ENCODE measurements at regions not wholly inside any gene's neighbourhood (a gene's known extent, or its start where the extent isn't known, plus 50 kb on each side); places are given as distances from the start of the nearest gene placed in this dataset.
"Not testable (repeated sequence)": the region's sequence is repeated elsewhere in the genome, so short reads cannot be mapped to it uniquely, and the experiment has no call there.

DNA sequence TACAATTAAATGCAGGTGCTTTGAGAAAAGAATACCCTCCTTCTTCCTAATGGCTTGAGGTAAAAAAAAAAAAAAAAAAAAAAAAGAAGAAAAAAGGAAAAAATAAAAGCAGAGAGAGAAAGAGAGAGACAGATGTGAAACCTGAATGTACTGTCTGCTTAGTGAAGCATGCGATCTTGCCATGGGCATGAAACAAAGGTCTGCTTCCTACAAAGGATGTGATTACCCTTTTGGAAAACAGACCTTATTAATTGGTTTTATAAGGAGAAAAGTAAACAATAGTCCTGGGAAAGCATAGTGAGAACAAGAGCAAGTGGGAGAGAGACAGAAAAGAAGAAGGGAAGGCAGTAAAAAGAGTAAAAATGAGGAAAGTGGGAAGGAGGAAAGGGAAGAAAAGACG lies 526.1 kb upstream of the PABPC4L start:
- DNase-seq: no peak

DNA sequence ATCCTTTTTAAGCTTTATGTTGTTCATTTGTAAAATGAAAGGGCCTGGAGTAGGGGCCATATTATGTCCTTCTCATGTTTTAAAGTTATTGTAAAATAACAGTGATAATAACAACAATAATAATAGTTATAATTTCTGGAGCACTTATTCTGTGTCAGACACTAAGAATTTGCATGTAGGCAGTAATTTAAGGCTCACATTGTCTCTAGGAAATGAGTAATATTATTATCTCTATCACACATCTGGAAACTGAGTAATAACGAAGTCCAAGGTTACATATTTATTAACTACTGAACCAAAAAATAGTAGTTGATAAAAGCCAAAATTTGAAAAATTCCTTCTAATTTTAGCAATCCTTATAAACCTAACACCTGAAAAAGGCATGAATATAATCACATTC lies 520.7 kb upstream of the PABPC4L start:
- DNase-seq: no peak

DNA sequence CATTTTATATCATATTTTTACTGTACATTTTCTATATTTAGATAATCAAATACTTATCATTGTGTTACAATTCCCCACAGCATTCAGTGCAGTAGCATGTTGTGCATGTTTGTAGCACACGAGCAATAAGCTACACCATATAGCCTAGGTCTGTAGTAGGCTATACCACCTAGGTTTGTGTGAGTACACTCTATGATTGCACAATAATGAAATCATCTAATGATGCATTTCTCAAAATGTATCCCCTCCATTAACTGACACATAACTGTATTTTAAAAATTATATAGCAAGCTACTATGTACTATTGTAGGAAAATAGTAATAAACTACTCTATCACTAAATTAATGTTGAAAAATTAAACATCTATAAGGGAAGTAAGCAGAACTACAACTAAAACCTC lies 518.4 kb upstream of the PABPC4L start:
- no peak for DNase-seq

DNA sequence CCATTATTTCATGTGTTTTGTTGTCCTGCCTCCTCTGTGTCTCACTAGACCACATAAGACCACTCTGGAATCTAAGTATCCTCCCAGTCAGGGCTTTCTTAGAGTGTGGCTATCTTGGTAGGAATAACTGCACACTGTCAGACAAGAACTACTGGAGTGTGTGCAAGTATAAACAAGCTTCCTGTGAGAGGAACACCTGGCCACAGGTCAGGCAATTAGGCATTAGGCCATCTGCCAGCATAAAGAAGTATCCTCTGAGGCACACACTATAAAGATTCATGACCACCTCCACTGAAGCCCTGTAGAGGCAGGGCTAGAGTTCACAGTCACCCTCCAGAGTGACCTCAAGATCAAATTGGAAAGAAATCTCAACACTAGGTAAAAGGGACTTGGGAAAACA lies 507.0 kb upstream of the PABPC4L start:
- DNase-seq: no peak

DNA sequence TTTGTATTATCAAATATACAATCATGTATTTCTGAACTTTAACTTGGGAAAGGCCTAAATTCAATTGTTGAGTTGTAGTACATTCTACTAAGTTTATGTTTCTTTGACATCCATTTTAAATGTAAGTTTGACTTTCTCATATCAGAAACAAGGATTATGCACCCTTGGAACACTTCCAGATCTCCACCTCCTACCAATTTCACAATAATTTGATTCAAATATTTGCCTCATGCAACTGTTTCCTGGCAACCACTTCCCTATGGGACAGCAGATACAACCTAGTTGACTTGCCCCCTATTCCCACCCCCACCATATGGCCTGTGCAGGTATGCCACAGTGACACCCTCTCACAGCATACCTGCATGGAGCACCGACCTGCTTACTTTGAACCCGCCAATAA lies 506.4 kb upstream of the PABPC4L start:
- no peak for DNase-seq

DNA sequence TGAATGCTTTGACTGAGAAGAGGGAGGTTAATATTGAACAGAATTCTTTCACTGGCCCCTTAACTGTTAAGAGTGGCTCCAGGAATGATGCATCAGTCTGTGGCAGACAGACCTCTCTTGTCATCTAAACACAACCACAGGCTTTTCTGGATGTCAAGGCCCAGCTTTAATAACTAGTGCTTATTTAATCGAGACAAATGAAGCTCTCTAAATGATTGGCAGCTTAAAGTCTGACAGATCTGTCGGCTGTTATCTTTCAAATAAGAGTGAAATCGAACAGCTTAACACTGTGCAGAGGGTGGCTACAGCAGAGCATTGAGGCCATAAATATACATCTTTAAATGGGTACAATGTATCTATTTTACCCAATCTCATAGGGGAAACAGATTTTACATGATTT lies 500.8 kb upstream of the PABPC4L start:
- DNase-seq: no peak

DNA sequence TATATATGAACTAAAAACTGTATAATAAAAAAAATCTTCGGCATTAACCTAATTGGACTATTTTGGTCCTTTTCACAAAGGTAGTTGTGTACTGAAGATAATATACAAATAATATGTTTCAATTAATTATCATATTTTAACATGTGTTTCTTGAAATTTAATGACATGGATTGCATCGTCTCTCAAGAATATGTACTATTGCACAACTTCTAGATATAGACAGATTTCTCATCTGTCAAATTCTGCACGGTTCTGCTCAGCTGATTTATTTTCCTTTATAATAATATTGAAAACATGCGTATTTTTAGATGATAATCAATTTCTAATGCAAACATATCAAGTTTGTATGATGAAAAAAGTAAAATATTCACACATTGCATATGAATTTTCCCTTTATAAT lies 498.7 kb upstream of the PABPC4L start:
- DNase-seq: no peak

DNA sequence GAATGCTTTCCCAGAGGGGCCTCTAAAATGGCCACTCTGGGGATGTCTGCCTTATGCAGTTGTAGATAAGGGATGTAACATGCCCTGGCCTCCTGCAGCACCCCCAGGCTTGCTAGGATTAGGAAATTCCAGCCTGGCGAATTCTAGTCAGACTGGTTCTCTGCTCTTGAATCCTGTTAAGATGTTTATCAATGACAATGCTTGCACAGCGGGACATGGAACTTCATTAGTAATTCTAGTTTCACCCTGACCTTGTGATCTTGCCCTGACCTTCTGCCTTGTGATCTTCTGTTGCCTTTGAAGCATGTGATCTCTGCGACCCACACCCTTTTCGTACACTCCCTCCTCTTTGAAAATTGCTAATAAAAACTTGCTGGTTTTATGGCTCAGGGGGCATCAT lies 497.2 kb upstream of the PABPC4L start:
- not testable (repeated sequence) for DNase-seq

DNA sequence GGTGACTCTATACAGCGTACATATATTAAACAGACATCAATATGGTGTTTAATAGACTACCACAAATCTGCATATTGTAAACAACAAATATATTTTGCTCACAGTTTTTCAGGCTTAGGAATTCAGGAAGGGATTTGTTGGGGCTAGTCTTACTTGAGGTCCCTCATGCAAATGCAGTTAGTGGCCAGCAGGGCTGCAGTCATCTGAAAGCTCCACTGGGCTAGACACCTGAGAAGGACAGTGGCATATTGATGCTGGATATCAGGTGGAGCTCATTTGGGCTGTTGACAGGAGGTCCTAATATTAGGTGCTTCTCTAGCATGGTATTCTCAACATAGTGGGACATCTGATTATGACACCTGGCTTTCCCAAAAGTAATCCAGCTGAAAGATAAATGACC lies 493.8 kb upstream of the PABPC4L start:
- DNase-seq: no peak

DNA sequence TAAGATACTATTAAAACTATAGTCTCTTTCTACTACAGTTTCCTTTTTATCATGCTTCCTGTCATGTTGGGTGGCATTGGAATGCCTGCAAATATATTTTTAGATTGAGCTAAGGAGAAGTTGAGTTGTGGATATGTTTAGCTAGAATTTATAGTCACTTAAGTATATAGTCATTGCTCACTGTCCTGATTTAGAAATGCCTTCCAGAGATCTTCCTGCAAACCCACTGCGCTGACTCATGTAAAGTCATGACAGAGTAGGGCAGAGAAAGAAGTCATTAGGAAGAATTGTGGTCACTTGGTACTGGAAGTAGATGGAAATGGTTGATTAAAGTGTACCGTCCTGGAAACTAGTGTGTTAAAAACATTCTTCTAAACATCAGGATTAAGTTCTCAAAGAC lies 490.3 kb upstream of the PABPC4L start:
- DNase-seq: no peak

DNA sequence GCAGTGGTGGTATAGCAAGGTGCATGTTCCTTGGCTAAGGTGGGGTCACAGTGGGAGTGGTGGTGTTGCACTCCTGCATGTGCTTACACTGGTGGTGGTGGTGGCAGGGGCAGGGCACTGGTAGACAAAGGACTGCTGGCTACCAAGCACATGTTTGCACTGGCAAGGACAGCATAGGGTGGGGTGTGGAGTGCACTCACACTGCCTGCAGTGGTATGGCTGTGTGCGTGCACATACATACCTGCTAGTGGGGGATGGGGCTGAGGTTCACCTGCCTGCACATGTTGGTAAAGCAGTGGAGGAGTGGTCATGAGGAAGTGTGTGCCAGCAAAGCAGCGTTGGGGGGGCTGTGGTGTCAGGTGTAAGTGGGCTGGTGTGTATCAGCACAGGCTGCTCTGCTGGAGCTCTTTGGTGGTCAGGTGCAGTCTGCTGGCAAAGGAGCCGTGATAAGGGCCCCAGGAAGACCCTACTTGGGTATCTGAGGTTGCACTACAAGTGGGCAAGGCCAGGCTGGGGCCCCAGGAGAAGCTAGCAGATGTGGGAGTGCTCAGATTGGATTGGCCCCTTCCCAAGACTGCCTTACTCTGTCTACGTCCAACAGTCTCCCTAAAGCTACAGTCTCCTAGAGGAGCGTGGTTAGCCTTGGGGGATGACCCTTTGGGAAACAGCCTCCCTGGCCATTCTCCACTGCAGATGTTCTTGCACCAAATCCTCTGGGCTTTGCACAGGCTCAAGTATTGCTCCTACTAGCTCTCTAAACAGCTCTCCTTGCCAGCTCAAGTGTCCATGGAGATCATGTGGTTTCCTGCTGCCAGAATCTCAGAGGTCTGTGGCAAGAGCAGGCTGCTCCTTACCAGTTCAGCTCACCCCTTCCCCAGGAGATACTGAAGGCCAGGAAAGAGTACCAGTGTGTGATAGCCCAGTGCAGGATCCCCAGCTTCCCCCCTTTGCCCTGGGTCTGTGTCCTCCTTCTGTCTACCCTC lies 486.3 kb upstream of the PABPC4L start:
- no peak for DNase-seq

DNA sequence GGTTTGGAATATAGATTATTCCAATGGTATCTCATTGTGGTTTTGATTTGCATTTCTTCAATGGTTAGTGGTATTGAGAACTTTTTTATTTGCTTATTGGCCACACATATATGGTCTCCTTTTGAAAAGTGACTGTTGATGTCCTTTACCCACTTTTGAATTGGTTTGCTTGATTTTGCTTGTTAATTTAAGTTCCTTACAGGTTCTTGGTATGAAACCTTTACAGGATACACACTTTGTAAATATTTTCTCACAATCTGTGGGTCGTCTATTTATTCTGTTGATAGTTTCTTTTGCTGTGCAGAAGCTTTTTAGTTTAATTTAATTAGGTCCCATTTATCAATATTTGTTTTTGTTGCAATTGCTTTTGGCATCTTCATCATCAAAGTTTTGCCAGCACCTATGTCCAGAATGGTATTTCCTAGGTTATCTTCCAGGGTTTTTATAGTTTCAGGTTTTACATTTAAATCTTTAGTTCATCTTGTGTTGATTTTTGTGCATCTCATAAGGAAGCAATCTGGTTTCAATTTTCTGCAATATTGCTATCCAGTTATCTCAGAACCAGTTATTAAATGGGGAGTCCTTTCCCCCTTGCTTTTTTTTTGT lies 475.7 kb upstream of the PABPC4L start:
- no peak for DNase-seq

DNA sequence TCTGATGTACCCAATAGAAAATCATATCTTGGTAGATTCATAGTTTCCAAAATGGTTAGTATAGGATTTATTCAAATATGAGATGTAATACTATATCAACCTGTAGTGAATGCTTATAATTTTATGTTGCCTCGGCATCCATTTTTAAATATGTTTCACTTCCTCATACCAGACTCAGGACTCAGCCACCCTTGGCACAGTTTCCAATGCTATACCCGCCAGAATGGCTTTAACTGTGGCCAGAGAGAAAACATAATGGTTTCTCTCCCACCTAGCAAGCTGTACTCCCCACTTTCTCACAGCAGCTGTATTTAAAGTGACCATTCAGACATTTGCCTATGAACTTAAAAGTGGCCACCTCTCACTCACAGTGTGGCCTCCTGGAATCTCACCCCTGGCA lies 466.6 kb upstream of the PABPC4L start:
- DNase-seq: no peak

DNA sequence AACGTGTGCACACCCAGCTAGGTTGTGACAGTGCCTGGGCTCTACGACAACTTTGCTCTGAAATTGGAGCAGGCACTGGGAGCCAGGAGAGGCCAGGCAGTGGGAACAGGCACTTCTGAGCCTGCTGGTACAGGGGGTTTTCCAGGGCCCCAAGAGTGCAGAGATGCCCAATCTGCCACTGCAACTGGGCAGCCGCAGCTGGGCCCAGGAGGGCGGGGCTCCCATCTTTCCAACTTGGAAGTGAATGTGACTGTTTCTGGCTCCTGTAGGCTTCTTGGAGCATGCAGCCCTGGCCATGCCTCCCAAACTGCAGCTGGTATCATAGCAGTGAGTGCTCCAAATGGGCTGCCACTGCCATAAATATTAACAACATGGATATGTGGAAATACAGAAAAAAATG lies 465.1 kb upstream of the PABPC4L start:
- no peak for DNase-seq

DNA sequence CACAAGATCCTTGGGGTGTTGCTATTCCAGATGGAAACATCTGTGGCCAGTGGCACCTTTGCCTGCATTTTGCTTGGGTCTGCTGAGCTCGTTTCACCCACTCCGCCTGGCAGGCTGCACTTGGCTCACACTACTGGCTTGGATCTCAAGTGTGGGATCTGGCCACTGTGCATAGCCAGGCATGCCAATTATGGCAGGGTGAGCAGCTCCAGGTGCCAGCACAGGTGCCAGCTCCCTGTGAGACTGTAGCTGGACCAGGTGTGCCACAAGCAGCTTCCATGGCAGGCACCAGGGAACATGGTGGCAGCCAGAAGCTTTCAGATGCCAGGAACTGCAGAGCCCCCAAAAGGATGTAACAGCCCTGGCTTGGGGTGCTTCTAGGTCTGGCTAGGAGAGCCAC lies 463.8 kb upstream of the PABPC4L start:
- no peak for DNase-seq

DNA sequence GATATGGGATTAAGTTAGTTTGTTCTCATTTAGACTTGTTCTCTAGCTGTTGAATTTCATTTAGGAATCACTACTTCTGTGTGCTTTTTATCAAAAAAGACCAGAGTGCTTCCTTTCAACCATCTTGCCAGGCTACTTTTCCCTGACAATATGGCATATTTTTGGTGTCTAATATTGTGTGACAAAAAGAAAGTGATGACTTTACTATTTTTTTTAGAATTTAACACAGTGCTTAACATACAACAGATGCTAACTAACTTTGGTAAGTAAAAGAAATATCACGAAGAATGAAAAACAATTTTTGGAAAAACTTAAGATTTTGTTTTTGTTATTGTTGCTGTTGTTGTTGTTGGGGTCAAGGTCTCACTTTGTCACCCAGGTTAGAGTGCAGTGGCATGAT lies 462.2 kb upstream of the PABPC4L start:
- DNase-seq: no peak

DNA sequence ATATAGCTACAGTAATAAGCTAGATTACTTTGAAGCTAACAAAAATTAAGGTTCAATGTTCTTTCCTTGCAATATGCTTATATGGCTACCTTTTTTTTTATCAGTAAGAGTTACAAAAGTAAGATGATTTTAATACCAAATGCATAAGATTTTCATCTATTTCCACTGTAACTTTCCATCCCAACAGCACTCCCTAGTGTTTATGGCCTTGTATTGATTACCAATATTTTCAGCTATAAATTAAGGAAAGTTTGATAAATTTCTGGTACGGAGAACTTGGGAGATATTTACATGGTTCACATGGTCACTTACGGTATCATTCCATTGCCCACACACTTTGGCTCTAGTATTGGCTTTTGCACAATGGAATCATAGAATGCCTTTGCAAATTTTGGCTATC lies 448.9 kb upstream of the PABPC4L start:
- no peak for DNase-seq

DNA sequence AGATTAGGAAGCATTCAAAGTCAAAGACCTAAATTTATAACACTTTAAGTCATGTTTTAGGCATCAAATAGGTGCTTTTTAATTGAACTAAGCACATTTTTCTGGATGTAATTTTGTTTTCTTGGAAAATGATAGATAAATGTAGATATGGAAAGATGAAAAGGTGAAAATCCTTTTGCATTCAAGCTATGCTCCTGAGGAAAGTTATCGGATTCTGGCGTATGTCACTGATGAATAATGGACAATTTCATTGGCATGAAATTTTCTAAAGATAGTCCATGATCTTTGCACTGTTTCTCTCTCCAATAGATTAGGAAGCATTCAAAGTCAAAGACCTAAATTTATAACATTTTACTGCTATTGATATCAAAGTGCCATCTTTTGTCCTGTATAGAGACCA lies 444.2 kb upstream of the PABPC4L start:
- DNase-seq: no peak

DNA sequence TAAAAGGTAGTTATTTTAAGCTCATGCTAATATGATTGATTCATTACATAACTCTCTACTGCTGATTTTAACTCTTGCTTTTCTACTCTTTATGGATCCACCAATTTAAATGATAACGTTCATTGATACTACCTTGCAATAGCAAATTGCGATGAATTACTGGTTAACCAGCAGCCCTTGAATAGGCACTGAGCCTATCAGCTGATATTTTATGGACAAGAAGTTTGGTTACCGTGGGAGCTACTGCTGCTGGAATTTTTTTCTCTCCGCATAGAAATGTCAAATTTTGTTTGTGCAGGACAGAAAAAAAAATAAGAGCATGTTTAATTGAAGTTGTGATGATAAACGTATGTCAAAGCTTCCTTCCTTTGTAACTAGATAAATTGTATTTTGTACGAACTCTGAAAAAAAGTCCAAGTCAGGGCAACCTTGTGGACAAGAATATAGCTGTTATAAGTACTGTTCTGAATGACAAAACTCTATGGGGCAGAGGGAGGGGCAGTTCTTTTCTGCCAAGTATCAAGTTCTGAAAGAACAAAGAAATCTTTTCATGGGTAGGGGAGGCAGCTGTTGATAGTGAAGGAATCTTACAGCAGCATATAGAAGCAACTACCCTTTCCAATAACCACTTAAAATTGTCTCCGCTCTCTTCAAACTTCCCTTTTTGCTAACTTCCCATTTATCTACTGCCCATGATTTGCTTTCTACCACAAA lies 434.9 kb upstream of the PABPC4L start:
- no peak for DNase-seq

DNA sequence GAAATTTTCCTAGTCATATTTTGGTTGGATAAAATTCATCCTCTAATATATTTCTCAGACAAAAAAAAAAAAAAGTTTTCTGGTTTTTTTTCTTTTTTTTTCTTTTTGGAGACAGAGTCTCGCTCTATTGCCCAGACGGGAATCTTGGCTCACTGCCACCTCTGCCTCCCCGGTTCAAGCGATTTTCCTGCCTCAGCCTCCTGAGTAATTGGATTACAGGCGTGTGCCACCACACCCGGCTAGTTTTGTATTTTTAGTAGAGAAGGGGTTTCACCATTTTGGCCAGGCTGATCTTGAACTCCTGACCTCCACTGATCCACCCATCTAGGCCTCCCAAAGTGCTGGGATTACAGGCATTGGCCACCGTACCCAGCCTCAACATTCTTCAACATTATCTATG lies 432.7 kb upstream of the PABPC4L start:
- no peak for DNase-seq

DNA sequence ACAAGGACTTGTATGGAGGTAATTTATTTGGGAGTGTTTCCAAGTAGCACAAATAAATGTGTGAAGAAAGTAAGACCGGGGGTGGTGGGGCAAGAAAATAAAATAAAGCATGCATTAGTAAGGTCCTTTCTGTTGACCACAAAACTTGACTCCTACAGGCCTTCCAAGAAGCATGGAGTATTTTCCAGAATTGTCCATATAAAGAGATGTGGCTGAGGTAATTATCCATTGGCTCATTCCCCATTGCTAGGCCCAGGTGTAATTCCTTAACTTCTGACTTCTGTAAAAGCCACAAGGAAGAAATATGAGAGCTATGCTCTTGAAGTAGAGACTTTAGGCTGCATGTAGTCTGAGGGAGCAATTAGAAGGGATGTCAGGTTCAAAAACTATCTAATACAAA lies 430.5 kb upstream of the PABPC4L start:
- no peak for DNase-seq

DNA sequence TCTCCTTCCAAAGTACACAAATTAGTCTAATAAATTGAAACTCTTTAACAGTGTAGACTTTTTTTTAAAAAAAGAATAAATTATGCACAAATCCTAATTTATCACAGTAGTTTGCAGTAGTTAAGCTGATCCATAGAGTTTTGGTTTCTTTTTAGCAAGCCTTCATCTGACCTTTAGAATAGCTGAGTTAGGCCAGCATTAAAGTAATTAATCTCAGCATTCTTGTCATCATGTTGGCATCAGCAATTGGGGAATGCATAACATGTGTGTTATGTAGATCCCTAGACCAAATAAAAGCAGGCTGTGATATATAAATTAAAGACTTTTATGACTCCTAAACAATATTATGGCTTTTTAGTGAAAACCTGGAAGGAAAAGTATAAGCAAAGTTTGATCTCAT lies 426.5 kb upstream of the PABPC4L start:
- no peak for DNase-seq

DNA sequence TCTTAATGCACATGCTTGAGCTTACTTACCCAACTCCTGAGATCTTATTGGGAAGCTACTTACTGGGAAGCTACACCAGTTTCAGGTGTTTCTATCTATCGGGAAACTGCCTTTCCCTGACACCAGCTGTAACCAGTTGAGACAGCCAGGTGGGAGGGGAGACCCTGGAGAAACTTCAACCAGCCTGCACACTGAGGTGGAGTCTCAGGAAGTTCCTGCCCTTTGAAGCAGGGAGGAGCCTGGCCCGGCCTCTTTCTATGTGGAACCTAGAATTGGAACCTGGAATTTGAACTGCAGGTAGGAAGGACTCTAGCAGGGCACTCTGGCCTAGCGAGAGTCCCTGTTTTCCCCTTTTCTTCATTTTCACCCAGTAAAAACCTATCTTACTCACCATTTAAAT lies 425.8 kb upstream of the PABPC4L start:
- no peak for DNase-seq
